ENCODE measurements at regions not wholly inside any gene's neighbourhood (a gene's known extent, or its start where the extent isn't known, plus 50 kb on each side); places are given as distances from the start of the nearest gene placed in this dataset.
"Not testable (repeated sequence)": the region's sequence is repeated elsewhere in the genome, so short reads cannot be mapped to it uniquely, and the experiment has no call there.

GRCh38 chr3:191066669-191067068, 132.4 kb upstream of the OSTN start:
- ATAC-seq (no peak), DNase-seq (no peak)
- no peak overlapping the region for H3K27ac Mint-ChIP-seq
- no peaks in the 10 kb centered on the region for H3K4me1 Mint-ChIP-seq
- no peaks in the 10 kb centered on the region for H3K36me3 Mint-ChIP-seq
- no peaks in the 10 kb centered on the region for H3K9me3 Mint-ChIP-seq (ENCODE audit: low read depth)
- H3K27me3 Mint-ChIP-seq, result no peaks in the 10 kb centered on the region
- CTCF ChIA-PET, result no interaction called here
- no peak overlapping the region for H3K4me3 Mint-ChIP-seq

- CTCF ChIA-PET, result no interaction called here
- H3K36me3 Mint-ChIP-seq, result no peaks in the 10 kb centered on the region
- no peak overlapping the region for H3K27ac Mint-ChIP-seq
- no peak for DNase-seq
- no peaks in the 10 kb centered on the region for H3K4me1 Mint-ChIP-seq
- H3K9me3 Mint-ChIP-seq (ENCODE audit: low read depth), result no peaks in the 10 kb centered on the region
- H3K4me3 Mint-ChIP-seq, result no peak overlapping the region
- no peak for ATAC-seq
- no peaks in the 10 kb centered on the region for H3K27me3 Mint-ChIP-seq
These were observed 133.7 kb upstream of the OSTN start for GRCh38 chr3:191065181-191065805.

GRCh38 chr3:191051037-191051436, 148.0 kb upstream of the OSTN start:
- H3K27ac Mint-ChIP-seq, result no peak overlapping the region
- no peak overlapping the region for H3K4me3 Mint-ChIP-seq
- no peaks in the 10 kb centered on the region for H3K36me3 Mint-ChIP-seq
- ATAC-seq, result no peak
- H3K4me1 Mint-ChIP-seq, result no peaks in the 10 kb centered on the region
- DNase-seq, result no peak
- no peaks in the 10 kb centered on the region for H3K27me3 Mint-ChIP-seq
- CTCF ChIA-PET, result interaction anchor here (1.3 kb wide), 1 partner anchor 167 kb away, joined by 4 read pairs; no protein-coding TSS in a partner anchor
- H3K9me3 Mint-ChIP-seq (ENCODE audit: low read depth), result peaks cover 2% of the 10 kb centered on the region

GRCh38 chr3:191047930-191048329, 151.1 kb upstream of the OSTN start:
- CTCF ChIA-PET, result no interaction called here
- H3K27me3 Mint-ChIP-seq, result no peaks in the 10 kb centered on the region

GRCh38 chr3:191030929-191031328, 168.1 kb upstream of the OSTN start:
- no peaks in the 10 kb centered on the region for H3K27me3 Mint-ChIP-seq
- no peak overlapping the region for H3K27ac Mint-ChIP-seq
- CTCF ChIA-PET, result no interaction called here

More at GRCh38 chr3:191047930-191048329, 151.1 kb upstream of the OSTN start:
- H3K36me3 Mint-ChIP-seq, result no peaks in the 10 kb centered on the region
- no peaks in the 10 kb centered on the region for H3K4me1 Mint-ChIP-seq
- no peak for ATAC-seq
- no peak overlapping the region for H3K27ac Mint-ChIP-seq
- no peak for DNase-seq
- H3K4me3 Mint-ChIP-seq, result no peak overlapping the region
- peaks cover 2% of the 10 kb centered on the region for H3K9me3 Mint-ChIP-seq (ENCODE audit: low read depth)

GRCh38 chr3:191030491-191030890, 168.0 kb upstream of the GMNC start:
- H3K4me1 Mint-ChIP-seq, result no peaks in the 10 kb centered on the region
- peaks cover 3% of the 10 kb centered on the region for H3K9me3 Mint-ChIP-seq (ENCODE audit: low read depth)
- ATAC-seq (no peak), DNase-seq (no peak)
- H3K4me3 Mint-ChIP-seq, result no peak overlapping the region
- H3K27ac Mint-ChIP-seq, result no peak overlapping the region
- CTCF ChIA-PET, result no interaction called here
- H3K36me3 Mint-ChIP-seq, result no peaks in the 10 kb centered on the region
- no peaks in the 10 kb centered on the region for H3K27me3 Mint-ChIP-seq

More at GRCh38 chr3:191030929-191031328, 168.1 kb upstream of the OSTN start:
- DNase-seq (no peak), ATAC-seq (no peak)
- Mint-ChIP-seq H3K36me3 (no peaks in the 10 kb centered on the region), H3K4me1 (no peaks in the 10 kb centered on the region), H3K4me3 (no peak overlapping the region), H3K9me3 (ENCODE audit: low read depth) (peaks cover 3% of the 10 kb centered on the region)

GRCh38 chr3:191026746-191027145, 164.3 kb upstream of the GMNC start:
- H3K27me3 Mint-ChIP-seq, result no peaks in the 10 kb centered on the region
- no peak overlapping the region for H3K4me3 Mint-ChIP-seq
- no peaks in the 10 kb centered on the region for H3K4me1 Mint-ChIP-seq
- no peaks in the 10 kb centered on the region for H3K9me3 Mint-ChIP-seq (ENCODE audit: low read depth)
- H3K36me3 Mint-ChIP-seq, result no peaks in the 10 kb centered on the region
- DNase-seq, result no peak
- no peak overlapping the region for H3K27ac Mint-ChIP-seq
- CTCF ChIA-PET, result no interaction called here
- ATAC-seq, result no peak

GRCh38 chr3:191020730-191021396, 158.4 kb upstream of the GMNC start:
- Mint-ChIP-seq H3K27ac (no peak overlapping the region), H3K4me3 (no peak overlapping the region), H3K27me3 (no peaks in the 10 kb centered on the region), H3K36me3 (no peaks in the 10 kb centered on the region), H3K9me3 (ENCODE audit: low read depth) (no peaks in the 10 kb centered on the region), H3K4me1 (no peaks in the 10 kb centered on the region)
- DNase-seq (no peak), ATAC-seq (no peak)
- CTCF ChIA-PET, result no interaction called here

- H3K9me3 Mint-ChIP-seq (ENCODE audit: low read depth), result no peaks in the 10 kb centered on the region
- no peak overlapping the region for H3K27ac Mint-ChIP-seq
- H3K36me3 Mint-ChIP-seq, result no peaks in the 10 kb centered on the region
- no peaks in the 10 kb centered on the region for H3K27me3 Mint-ChIP-seq
- DNase-seq (no peak), ATAC-seq (no peak)
- H3K4me3 Mint-ChIP-seq, result no peak overlapping the region
- CTCF ChIA-PET, result no interaction called here
- no peaks in the 10 kb centered on the region for H3K4me1 Mint-ChIP-seq
These were observed 157.4 kb upstream of the GMNC start for GRCh38 chr3:191019855-191020254.

GRCh38 chr3:191015960-191016359, 153.5 kb upstream of the GMNC start:
- H3K36me3 Mint-ChIP-seq; H3K4me1 Mint-ChIP-seq; H3K4me3 Mint-ChIP-seq; H3K9me3 Mint-ChIP-seq (ENCODE audit: low read depth); CTCF ChIA-PET; H3K27ac Mint-ChIP-seq; H3K27me3 Mint-ChIP-seq; ATAC-seq; DNase-seq: not testable (repeated sequence)

- Mint-ChIP-seq H3K4me3 (no peak overlapping the region), H3K9me3 (ENCODE audit: low read depth) (no peaks in the 10 kb centered on the region), H3K4me1 (no peaks in the 10 kb centered on the region), H3K27me3 (no peaks in the 10 kb centered on the region), H3K27ac (no peak overlapping the region), H3K36me3 (no peaks in the 10 kb centered on the region)
- CTCF ChIA-PET, result no interaction called here
- no peak for ATAC-seq
- DNase-seq, result no peak
These were observed 145.6 kb upstream of the GMNC start for GRCh38 chr3:191008074-191008473.

- CTCF ChIA-PET, result no interaction called here
- no peak overlapping the region for H3K27ac Mint-ChIP-seq
- no peak for DNase-seq
- H3K4me3 Mint-ChIP-seq, result no peak overlapping the region
- no peaks in the 10 kb centered on the region for H3K9me3 Mint-ChIP-seq (ENCODE audit: low read depth)
- no peak for ATAC-seq
- no peaks in the 10 kb centered on the region for H3K36me3 Mint-ChIP-seq
- no peaks in the 10 kb centered on the region for H3K27me3 Mint-ChIP-seq
- H3K4me1 Mint-ChIP-seq, result no peaks in the 10 kb centered on the region
These were observed 143.3 kb upstream of the GMNC start for GRCh38 chr3:191005790-191006189.

GRCh38 chr3:191003742-191004141, 141.2 kb upstream of the GMNC start:
- DNase-seq, result no peak
- H3K4me3 Mint-ChIP-seq, result no peak overlapping the region
- ATAC-seq, result no peak
- CTCF ChIA-PET, result no interaction called here
- no peaks in the 10 kb centered on the region for H3K4me1 Mint-ChIP-seq
- H3K27ac Mint-ChIP-seq, result no peak overlapping the region
- H3K27me3 Mint-ChIP-seq, result no peaks in the 10 kb centered on the region
- H3K9me3 Mint-ChIP-seq (ENCODE audit: low read depth), result no peaks in the 10 kb centered on the region
- H3K36me3 Mint-ChIP-seq, result no peaks in the 10 kb centered on the region

GRCh38 chr3:190996181-190996775, 133.8 kb upstream of the GMNC start:
- DNase-seq (no peak), ATAC-seq (no peak)
- Mint-ChIP-seq H3K9me3 (ENCODE audit: low read depth) (no peaks in the 10 kb centered on the region), H3K4me3 (no peak overlapping the region), H3K4me1 (no peaks in the 10 kb centered on the region), H3K36me3 (no peaks in the 10 kb centered on the region), H3K27me3 (no peaks in the 10 kb centered on the region), H3K27ac (no peak overlapping the region)
- CTCF ChIA-PET, result no interaction called here

Data from activated CD8-positive, alpha-beta memory T cell treated with anti-CD3 and anti-CD28 coated beads, Interleukin-2, amount 10 ng/mL, durations not matched to agents 7 days and 5 days (primary cell).